HG02885 (cell line): ENCODE measurements at regions not wholly inside any gene's neighbourhood (a gene's known extent, or its start where the extent isn't known, plus 50 kb on each side); places are given as distances from the start of the nearest gene placed in this dataset.
"Not testable (repeated sequence)": the region's sequence is repeated elsewhere in the genome, so short reads cannot be mapped to it uniquely, and the experiment has no call there.

Experiments
- ATAC-seq: cut with Tn5 transposase; IDR thresholded peaks from one replicate; pipeline ENCODE4 v1.9.1; 2021; ENCODE audit warnings: mild to moderate bottlenecking; ENCODE audit not compliant: unreplicated experiment, poor library complexity

DNA sequence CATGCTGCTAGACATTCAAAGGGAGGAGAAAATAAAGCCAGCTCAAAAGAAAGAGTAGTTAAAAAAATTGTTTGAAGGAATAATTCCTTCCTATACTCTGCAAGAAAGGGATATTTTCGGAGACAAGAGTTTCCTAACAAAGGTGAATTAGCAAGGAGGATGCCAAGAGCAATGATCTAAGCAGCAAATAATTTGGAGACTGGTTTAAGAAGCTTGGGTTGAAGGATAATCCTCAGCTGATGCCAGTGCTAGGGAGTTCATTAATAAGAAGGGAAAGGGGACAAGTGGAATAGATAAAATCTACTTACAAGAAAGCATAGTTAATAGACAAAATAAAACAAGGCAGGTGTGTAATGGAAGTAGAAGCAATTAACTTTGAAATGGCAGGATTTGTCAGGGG is 372.3 kb downstream of the NDFIP2 start:
- ATAC-seq: no peak

GRCh38 chr13:79851318-79851717 is 370.4 kb downstream of the NDFIP2 start:
- no peak for ATAC-seq

DNA sequence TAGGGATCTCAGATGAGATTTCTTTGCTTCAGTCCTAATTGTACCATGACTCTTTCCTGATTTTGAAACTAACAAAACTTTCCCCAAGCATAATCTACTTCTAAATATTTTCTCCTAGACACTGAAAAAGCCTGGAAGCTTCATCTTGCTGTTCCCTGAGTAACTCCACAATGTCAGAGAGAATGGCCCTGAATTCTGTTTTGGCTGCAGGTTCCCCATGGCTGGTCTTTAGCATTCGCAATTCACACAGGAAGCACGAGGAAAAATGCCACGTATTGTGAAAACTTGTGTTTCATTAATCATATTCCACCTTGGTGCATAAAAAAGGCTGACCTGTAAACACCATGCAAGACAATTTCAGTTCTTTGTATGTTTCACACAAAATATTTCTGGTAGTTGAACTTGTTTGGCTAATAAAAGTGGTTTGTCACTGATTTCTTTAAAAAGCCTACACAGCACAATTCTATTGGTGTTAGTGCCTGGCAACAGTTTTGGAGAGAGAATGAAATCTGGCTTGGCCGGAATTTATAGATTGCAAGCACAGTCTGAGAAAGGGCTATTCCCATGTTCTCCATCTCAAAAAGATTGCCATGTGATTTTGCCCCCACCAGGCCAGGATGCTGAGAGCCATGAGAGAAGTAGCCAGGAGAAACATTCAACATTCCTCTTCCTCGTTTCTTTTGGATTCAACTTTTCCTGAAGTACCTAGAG is 367.1 kb downstream of the NDFIP2 start:
- ATAC-seq: no peak

- no peak for ATAC-seq
These were observed 365.4 kb downstream of the NDFIP2 start for GRCh38 chr13:79846386-79846785.

DNA sequence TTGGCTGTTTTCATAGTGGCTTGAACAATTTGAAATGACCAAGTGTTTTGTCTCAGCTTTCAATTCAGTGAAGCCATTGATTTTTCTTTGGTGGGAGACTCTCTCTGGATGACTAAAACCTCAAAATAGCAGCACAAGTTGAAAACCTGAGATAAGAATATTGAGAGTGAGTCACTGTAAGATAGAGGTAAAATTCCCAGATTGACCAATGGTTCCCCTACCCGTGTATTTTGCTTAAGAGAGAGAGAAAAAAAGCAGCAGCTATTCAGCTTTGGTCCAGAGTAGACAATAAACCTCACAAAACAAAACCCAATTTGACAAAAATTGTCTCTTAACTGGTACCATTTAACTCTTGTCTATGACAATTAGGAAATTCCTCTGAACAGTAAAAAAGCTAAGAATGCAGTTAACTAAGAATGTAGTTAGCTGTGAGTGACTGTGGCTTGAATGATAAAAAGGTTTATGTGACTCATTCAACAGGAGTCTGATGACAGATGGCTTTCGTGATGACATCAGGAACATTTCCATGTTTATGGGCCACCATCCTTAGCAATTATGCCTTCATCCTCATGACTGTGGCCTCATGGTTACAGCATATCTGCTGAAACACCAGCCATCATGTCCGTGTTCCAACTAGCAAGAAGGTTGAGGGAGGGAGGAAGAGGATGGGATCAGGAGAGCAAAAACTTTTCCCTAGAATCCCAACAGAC is 356.9 kb downstream of the NDFIP2 start:
- ATAC-seq: no peak

GRCh38 chr13:79836121-79836520 is 355.2 kb downstream of the NDFIP2 start:
- ATAC-seq: not testable (repeated sequence)

DNA sequence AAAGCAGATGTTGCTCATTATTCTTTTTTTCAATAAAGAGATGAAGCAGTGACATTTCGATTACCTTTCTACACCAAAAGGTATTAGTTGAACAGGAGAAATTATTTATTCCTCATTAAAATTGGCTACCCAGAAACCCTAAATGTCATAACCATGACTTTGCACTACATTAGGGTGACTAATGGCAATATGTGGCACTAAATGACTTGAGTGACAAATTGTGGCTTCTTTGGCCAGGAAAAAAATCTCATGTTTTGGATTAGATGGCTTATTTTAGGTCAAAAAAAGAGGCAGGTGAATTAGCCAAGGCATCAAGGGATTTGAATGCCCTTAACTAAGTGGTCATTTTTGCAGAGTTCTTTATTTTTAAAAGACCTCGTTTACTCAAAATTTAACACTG is 353.9 kb downstream of the NDFIP2 start:
- ATAC-seq: no peak

DNA sequence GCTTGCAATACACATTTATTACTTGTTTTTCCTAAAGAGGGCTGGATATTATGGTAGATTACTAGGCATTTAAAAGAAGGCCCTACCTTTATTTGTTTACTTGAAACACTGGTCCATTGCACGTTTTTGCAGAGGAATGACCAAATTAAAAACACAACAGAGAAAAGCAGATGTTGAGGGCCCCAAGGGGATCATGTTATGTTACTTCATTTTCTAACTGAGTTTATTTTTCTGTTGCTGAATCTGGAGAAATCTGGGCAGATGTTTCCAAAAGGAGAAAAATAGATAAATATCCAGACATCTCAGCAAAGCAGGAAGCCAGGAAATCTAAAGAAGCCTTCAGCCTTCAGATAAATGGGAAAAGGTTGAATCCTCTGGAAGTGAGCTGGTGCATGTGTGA is 353.0 kb downstream of the NDFIP2 start:
- ATAC-seq: no peak

- ATAC-seq: no peak
These were observed 350.6 kb downstream of the NDFIP2 start for GRCh38 chr13:79831556-79831955.

DNA sequence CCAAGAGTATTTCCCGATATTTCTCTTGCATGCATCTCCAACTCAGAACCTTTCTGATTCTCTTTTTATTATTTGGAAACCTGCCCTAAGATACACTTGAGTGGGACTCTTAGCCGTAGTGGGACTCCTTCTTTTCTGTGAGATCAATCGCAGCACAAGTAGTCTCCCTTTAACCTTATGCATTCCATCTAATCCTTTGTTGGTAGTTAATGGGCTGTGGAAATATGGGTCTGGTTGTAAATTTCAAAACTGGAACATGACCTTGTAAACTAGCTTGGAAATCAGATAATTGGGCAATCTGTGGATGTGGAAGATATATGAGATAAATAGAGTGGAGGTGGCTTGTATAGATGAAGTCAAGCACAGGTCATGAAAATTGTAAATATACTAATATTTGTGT is 350.0 kb downstream of the NDFIP2 start:
- no peak for ATAC-seq

DNA sequence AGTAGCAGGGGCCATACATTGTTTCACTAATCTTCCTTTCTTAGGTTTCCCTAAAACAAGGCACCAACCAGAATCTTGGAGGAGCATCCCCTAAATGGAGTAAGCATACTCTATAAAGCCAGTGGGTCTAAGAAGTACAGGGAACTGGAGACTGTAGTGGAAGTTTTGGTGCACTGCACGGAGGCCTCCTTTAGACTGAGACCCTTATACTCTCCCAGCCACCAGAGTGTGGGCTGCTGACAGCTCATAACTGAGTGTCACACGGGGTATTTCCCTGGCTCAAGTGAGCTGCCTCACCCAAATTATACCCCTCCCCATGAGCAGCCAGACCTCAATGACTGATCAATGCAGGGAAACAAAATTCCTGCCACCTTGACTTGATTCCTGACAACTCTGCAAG is 349.5 kb downstream of the NDFIP2 start:
- ATAC-seq: no peak

DNA sequence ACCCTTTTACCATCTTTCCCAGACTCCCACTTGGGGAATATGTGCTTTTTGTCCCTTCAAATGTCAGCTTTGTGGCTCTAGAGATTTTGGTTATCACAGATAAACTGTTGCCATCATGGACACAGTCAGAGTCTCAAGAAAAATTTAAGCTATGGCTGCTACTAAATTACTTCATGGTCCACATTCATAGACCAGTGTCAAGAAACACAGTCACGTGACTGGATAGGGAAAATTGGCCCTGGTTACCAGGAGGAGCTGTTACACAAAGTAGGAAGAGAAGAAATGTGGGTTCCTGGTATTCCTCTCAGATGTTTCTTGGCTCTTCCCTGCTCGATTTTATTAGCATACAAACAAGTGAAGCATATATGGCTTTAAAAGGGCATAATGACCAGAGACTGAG is 348.9 kb downstream of the NDFIP2 start:
- ATAC-seq: no peak

GRCh38 chr13:79825959-79826358 is 345.0 kb downstream of the NDFIP2 start:
- ATAC-seq: no peak

DNA sequence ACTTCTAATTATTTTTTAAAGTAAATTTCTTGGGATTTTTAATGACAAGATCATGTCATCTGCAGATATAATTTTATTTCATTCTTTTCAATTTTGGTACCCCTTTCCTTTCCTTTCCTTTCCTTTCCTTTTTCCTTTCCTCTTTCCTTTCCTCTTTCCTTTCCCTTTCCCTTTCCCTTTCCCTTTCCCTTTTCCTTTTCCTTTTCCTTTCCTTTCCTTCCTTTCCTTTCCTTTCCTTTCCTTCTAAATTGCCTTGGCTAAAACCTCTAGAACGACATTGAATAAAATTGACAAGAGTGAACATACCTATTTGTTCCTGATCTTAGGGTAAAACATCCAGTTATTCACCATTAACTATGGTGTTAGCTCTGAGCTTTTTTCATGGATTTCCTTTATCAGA is 334.1 kb downstream of the NDFIP2 start:
- ATAC-seq: no peak

- peak; percentile 54 for ATAC-seq
These were observed 331.3 kb downstream of the NDFIP2 start for GRCh38 chr13:79812070-79812850.

DNA sequence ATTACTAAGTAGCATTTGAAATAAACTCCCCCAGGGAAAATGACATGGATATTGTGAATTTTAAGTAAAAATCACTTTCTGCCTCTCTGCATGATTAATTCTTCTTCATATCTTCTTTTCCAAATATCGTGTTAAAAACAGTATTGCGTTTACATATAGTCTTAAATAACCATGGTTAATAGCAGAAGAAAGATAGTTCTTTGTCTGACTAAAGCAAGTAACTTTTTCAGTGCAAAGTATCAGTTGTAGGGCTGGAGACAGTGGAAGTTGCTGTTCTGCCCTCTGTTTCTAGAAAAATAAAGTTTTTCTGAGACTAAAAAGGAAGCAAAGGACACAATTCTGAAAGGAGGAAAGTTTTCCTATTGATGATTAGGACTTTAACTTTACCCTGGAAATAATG is 330.2 kb downstream of the NDFIP2 start:
- no peak for ATAC-seq

DNA sequence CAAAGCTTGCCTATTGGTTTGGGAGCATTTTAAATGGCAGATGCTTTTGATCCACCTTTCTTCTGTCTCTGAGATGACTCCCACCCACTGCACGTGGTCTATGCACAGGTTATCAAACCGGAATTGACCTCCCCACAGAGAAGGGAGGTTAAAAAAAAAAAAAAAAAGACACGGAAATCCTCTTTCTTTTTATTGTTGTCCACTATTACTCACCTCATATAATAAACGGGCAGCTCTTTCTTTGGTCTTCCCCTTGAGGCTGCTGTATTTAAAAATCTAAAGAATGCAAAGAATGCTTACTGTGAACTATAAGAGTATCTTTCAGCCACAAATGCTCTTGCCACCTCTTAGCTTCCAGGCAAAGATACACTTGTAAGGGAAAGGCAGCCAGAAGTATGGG is 329.7 kb downstream of the NDFIP2 start:
- ATAC-seq: no peak

- ATAC-seq: no peak
These were observed 329.1 kb downstream of the NDFIP2 start for GRCh38 chr13:79810018-79810417.

DNA sequence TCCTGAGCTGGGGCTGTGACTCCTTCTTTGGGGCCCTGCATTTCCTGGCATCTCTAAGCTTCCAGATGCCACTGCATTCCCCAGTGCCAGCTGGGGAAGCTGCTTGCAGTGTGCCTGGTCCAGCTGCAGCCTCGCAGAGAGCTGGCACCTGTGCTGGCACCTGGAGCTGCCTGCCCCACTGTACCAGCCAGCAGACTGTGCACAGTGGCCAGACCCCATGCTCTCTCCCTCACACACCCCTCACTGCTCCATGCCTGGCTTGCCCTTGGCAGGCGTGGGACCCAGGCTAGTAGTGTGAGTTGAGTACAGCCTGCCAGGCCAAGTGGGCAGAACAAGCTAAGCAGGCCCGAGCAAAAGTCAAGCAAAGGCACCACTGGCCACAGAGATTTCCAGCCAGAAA is 327.5 kb downstream of the NDFIP2 start:
- ATAC-seq: no peak

DNA sequence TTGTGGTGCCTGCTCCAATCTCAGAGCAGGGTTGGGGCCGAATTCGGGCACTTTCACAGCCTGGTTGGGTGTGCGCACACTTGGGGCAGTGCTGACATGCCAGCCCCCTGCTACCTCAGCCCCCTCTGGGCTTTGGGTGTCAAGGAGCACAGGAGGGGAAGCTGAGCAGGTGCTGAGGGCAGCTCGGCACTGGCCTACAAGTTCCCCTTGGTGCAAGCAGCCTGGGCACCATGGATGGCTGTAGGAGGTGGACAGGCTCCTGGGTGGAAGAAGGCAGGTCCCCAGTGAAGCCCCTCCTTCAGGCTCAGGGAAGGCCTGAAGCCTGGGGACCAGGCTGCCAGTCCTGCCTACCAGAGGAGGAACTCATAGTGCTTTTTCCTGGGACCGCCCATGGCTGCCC is 326.6 kb downstream of the NDFIP2 start:
- ATAC-seq: no peak

DNA sequence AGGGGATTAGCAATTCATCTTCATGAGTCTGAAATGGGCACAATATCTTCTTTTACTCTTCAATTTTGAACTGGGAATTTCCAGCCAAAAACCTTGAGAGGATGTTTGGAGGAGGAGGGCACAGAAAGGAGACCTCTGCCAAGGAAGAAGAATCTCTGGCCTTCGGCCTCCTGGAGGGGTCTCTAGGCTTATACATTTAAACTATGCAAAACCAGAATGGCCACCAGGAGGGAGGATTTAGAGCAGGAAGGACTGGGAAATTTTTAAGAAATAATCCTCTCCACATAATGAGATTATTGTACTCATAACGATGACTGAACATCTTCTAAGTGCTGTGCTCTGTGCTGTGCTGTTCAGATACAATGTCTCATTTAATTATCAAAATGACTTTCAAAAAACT is 325.9 kb downstream of the NDFIP2 start:
- ATAC-seq: no peak
